Adrenal gland (tissue), 5 donors: ENCODE measurements at regions not wholly inside any gene's neighbourhood (a gene's known extent, or its start where the extent isn't known, plus 50 kb on each side); places are given as distances from the start of the nearest gene placed in this dataset.

Experiments used
- CTCF ChIP-seq, 6 experiments: fragments of 450-650 bp in 4 of 6; fragments of 200-600 bp in 2 of 6; sonication (generic) in 1 of 6; IDR thresholded peaks; 1 replicate in 5 of 6; 2 replicates in 1 of 6; pipeline versions ENCODE4 v1.5.1 to v1.8.0; 2016 to 2021; ENCODE audit warnings: antibody characterized with exemption in 6 of 6, mild to moderate bottlenecking in 2 of 6, moderate library complexity in 1 of 6
- POLR2A ChIP-seq, 2 donors: fragments of 450-650 bp; IDR thresholded peaks; one replicate each; pipeline ENCODE4 v1.6.1; 2017; ENCODE audit warnings: antibody characterized with exemption in 2 of 2, mild to moderate bottlenecking in 2 of 2, moderate library complexity in 1 of 2
- donor health status: DM: no; HTN: no; CAD: no.

GRCh38 chr2:100643467-100643866, 80.7 kb downstream of the PDCL3 start:
- TF ChIP-seq CTCF (IDR thresholded peaks at IDR 0.05) = no peak
- no peak for TF ChIP-seq POLR2A (IDR thresholded peaks at IDR 0.05)
